ENCODE measurements at regions not wholly inside any gene's neighbourhood (a gene's known extent, or its start where the extent isn't known, plus 50 kb on each side); places are given as distances from the start of the nearest gene placed in this dataset.

- no peaks in the 10 kb centered on the region for H3K27me3 Mint-ChIP-seq (ENCODE audit: low read depth, unreplicated experiment)
- H3K79me2 ChIP-seq (ENCODE audit: insufficient read depth, low read length) = no peaks in the 10 kb centered on the region
- TF ChIP-seq CTCF (IDR thresholded peaks at IDR 0.05; ENCODE audit: insufficient read depth, low read depth, low read length) = no peak
- TF ChIP-seq EZH2 (IDR thresholded peaks at IDR 0.05; ENCODE audit: insufficient read depth, low read length) = no peak
- DNase-seq (ENCODE audit: low read depth) (no peak), FAIRE-seq (no peak)
- no peaks in the 10 kb centered on the region for H3K4me1 Mint-ChIP-seq (ENCODE audit: low read depth, unreplicated experiment)
- no peaks in the 10 kb centered on the region for H3K4me1 ChIP-seq (ENCODE audit: insufficient read depth, low read length)
- no peak overlapping the region for H3K27ac ChIP-seq (ENCODE audit: low read depth, low read length)
- H3K27ac Mint-ChIP-seq (ENCODE audit: unreplicated experiment) = no peak overlapping the region
- H3K4me3 ChIP-seq (ENCODE audit: insufficient read depth, low read depth, low read length) = no peak overlapping the region
- H3K9ac ChIP-seq (ENCODE audit: low read length) = no peak overlapping the region
- H3K36me3 ChIP-seq (ENCODE audit: insufficient read depth, low read length) = no peaks in the 10 kb centered on the region
- H3K4me3 Mint-ChIP-seq (ENCODE audit: unreplicated experiment) = no peak overlapping the region
- H3K36me3 Mint-ChIP-seq (ENCODE audit: low read depth, unreplicated experiment) = no peaks in the 10 kb centered on the region
- H3K9me3 ChIP-seq (ENCODE audit: insufficient read depth, low read depth, low read length) = peaks cover 6% of the 10 kb centered on the region
- H3K9me3 Mint-ChIP-seq (ENCODE audit: unreplicated experiment) = peaks cover 2% of the 10 kb centered on the region
- H4K20me1 ChIP-seq (ENCODE audit: insufficient read depth, low read length) = no peaks in the 10 kb centered on the region
- no peak overlapping the region for H2AFZ ChIP-seq (ENCODE audit: low read depth, low read length)
- no peak overlapping the region for H3K4me2 ChIP-seq (ENCODE audit: low read length)
- no peaks in the 10 kb centered on the region for H3K27me3 ChIP-seq (ENCODE audit: insufficient read depth, low read length)
Measured at GRCh38 chr4:75126058-75126457, 193.1 kb downstream of the PARM1 start.

GRCh38 chr4:75122424-75123014 is 189.6 kb downstream of the PARM1 start:
- Histone ChIP-seq H2AFZ (ENCODE audit: low read depth, low read length) (no peak overlapping the region), H3K9me3 (ENCODE audit: insufficient read depth, low read depth, low read length) (peaks cover 6% of the 10 kb centered on the region), H4K20me1 (ENCODE audit: insufficient read depth, low read length) (no peaks in the 10 kb centered on the region), H3K4me2 (ENCODE audit: low read length) (no peak overlapping the region), H3K27me3 (ENCODE audit: insufficient read depth, low read length) (no peaks in the 10 kb centered on the region), H3K4me1 (ENCODE audit: insufficient read depth, low read length) (no peaks in the 10 kb centered on the region), H3K4me3 (ENCODE audit: insufficient read depth, low read depth, low read length) (no peak overlapping the region), H3K9ac (ENCODE audit: low read length) (no peak overlapping the region), H3K79me2 (ENCODE audit: insufficient read depth, low read length) (no peaks in the 10 kb centered on the region), H3K36me3 (ENCODE audit: insufficient read depth, low read length) (no peaks in the 10 kb centered on the region), H3K27ac (ENCODE audit: low read depth, low read length) (no peak overlapping the region)
- DNase-seq (ENCODE audit: low read depth) (no peak), FAIRE-seq (no peak)
- Mint-ChIP-seq H3K36me3 (ENCODE audit: low read depth, unreplicated experiment) (no peaks in the 10 kb centered on the region), H3K4me3 (ENCODE audit: unreplicated experiment) (no peak overlapping the region), H3K27ac (ENCODE audit: unreplicated experiment) (no peak overlapping the region), H3K9me3 (ENCODE audit: unreplicated experiment) (peaks cover 2% of the 10 kb centered on the region), H3K27me3 (ENCODE audit: low read depth, unreplicated experiment) (no peaks in the 10 kb centered on the region), H3K4me1 (ENCODE audit: low read depth, unreplicated experiment) (no peaks in the 10 kb centered on the region)
- TF ChIP-seq EZH2 (IDR thresholded peaks at IDR 0.05; ENCODE audit: insufficient read depth, low read length) = no peak
- no peak for TF ChIP-seq CTCF (IDR thresholded peaks at IDR 0.05; ENCODE audit: insufficient read depth, low read depth, low read length)

- Histone ChIP-seq H3K4me2 (ENCODE audit: low read length) (no peak overlapping the region), H3K27ac (ENCODE audit: low read depth, low read length) (no peak overlapping the region), H3K9me3 (ENCODE audit: insufficient read depth, low read depth, low read length) (no peaks in the 10 kb centered on the region), H3K36me3 (ENCODE audit: insufficient read depth, low read length) (no peaks in the 10 kb centered on the region), H3K4me1 (ENCODE audit: insufficient read depth, low read length) (no peaks in the 10 kb centered on the region), H3K27me3 (ENCODE audit: insufficient read depth, low read length) (no peaks in the 10 kb centered on the region), H3K9ac (ENCODE audit: low read length) (no peak overlapping the region), H2AFZ (ENCODE audit: low read depth, low read length) (no peak overlapping the region), H3K79me2 (ENCODE audit: insufficient read depth, low read length) (no peaks in the 10 kb centered on the region), H3K4me3 (ENCODE audit: insufficient read depth, low read depth, low read length) (no peak overlapping the region), H4K20me1 (ENCODE audit: insufficient read depth, low read length) (no peaks in the 10 kb centered on the region)
- H3K4me3 Mint-ChIP-seq (ENCODE audit: unreplicated experiment) = no peak overlapping the region
- no peaks in the 10 kb centered on the region for H3K4me1 Mint-ChIP-seq (ENCODE audit: low read depth, unreplicated experiment)
- no peaks in the 10 kb centered on the region for H3K36me3 Mint-ChIP-seq (ENCODE audit: low read depth, unreplicated experiment)
- FAIRE-seq (no peak), DNase-seq (ENCODE audit: low read depth) (no peak)
- H3K27me3 Mint-ChIP-seq (ENCODE audit: low read depth, unreplicated experiment) = no peaks in the 10 kb centered on the region
- H3K27ac Mint-ChIP-seq (ENCODE audit: unreplicated experiment) = no peak overlapping the region
- TF ChIP-seq CTCF (IDR thresholded peaks at IDR 0.05; ENCODE audit: insufficient read depth, low read depth, low read length) (no peak), EZH2 (IDR thresholded peaks at IDR 0.05; ENCODE audit: insufficient read depth, low read length) (no peak)
- peaks cover 7% of the 10 kb centered on the region for H3K9me3 Mint-ChIP-seq (ENCODE audit: unreplicated experiment)
Measured at GRCh38 chr4:75118739-75119138, 185.8 kb downstream of the PARM1 start.

All from astrocyte (in vitro differentiated cells and primary cell).